Stimulated activated CD4-positive, alpha-beta T cell treated with anti-CD3 and anti-CD28 coated beads, Interleukin-12 subunit alpha, Interleukin-12 subunit beta, amount 100 ng/mL, for 4 hours (primary cell): ENCODE measurements at regions not wholly inside any gene's neighbourhood (a gene's known extent, or its start where the extent isn't known, plus 50 kb on each side); places are given as distances from the start of the nearest gene placed in this dataset.

Source experiments
- DNase-seq: peaks from one replicate; pipeline ENCODE4 v3.0.0-alpha.2; 2020

- no peak for DNase-seq
These were observed 50.3 kb upstream of the TWIST2 start for GRCh38 chr2:238797537-238797936.
